HG03520 (cell line): ENCODE measurements at regions not wholly inside any gene's neighbourhood (a gene's known extent, or its start where the extent isn't known, plus 50 kb on each side); places are given as distances from the start of the nearest gene placed in this dataset.
A peak's percentile ranks its signal among the peaks of the same experiment; 100 is the strongest.
"Not testable (repeated sequence)": the region's sequence is repeated elsewhere in the genome, so short reads cannot be mapped to it uniquely, and the experiment has no call there.

Experiments used
- ATAC-seq: cut with Tn5 transposase; IDR thresholded peaks from one replicate; pipeline ENCODE4 v1.9.1; 2021; ENCODE audit warnings: mild to moderate bottlenecking, moderate library complexity; ENCODE audit not compliant: unreplicated experiment

DNA sequence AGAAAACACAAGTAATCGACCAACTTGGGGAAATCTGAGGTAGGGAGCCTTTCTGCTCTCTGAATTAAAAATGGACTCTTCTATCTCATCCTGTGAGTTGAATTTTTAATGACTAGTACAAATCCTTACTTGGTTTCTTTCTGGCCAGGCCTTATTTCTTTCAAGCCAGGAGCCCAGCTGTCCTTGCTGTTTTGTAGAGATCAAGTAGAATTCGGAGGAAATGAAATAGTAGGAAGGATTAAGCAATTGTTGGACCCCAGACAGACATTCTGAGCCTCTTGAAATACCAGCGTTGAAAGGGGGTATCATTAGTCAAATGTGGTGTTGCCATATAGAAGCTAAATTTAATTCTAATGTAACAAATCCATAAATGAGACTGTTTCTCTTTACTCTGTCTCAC, 53.7 kb upstream of the SMIM15 start:
- no peak for ATAC-seq

DNA sequence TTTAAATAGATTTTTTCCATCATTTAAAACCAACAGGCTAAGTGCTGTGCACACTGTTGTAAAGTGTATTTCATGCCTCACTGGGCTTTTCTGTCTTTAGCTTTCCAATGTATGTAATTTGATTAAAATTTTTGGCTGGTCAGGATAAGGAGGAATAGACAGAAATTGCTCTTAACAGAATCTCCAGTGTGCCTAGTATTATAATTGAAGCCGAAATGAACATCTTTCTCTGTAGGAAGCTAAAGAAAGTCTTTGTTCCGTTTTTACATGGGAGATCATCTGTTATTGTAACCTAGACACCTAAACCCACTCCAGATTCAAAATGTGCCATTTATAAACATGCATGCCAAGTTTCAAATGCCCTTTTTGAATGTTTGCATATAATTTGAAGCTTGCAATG, 54.5 kb upstream of the SMIM15 start:
- ATAC-seq, result no peak

DNA sequence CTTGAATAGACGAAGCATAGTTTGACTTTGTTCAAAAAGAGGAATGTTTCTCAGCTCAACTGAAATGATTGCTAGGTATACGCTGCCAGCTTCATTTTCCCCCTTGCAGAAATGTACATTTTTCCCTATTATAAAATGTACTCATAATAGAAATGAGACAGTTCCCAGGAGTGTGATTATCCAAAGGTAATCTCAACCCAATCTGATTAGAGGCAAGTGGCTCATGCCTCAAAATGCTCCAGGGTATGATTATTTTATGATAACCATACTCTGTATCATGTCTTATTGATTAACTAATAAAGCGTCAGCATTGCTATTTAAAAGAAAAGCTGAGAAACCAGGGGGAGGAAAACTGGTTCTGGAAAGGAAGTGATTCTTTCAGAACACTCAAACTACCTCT, 54.9 kb upstream of the SMIM15 start:
- no peak for ATAC-seq

DNA sequence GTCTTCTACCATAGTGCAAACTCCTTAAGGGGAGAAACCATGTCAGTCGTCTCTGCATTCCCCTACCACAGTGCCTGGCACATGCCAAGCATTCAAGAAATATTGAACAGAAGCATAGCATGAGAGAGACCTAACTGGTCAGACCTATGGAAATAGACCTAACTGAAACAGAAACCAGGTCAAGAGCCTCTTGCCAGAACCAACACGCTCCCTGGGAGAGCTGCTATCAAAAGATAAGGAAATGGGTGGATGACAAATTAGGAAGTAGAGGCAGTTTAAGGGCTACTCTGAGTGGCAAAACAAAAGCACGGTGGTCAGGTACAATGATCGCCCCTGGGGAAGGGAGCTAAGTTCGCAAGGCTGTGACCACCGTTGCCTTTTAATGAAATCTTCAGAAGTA, 66.0 kb upstream of the SMIM15 start:
- no peak for ATAC-seq

DNA sequence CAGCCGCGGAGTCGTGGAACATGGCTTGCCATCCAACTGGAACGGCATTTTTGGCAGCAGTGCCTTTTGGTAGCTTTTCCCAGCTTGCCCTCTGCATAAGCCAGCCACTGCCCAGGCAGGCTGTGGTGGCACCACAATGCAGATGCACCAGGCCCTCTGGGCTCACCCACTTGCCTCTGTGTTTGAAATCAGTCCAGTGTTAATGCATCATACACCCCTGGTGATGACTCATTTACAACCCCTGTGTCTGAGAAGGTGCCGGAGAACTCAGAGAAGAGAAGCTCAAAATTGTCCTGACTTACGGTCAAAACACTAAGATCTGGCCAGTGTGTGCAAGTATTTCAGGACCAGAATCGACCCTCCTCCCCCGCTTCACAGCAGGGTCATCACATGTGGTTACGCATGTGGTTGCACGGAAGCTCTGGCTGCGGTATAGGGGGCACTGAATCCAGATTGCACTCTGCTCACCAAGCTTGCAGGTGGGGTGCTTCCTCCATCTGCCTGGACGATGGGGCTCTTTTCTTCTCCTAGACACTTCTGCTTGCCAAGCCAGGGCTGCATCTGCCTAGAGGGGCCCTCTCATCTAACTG, 66.5 kb upstream of the SMIM15 start:
- ATAC-seq, result peak; percentile 72

DNA sequence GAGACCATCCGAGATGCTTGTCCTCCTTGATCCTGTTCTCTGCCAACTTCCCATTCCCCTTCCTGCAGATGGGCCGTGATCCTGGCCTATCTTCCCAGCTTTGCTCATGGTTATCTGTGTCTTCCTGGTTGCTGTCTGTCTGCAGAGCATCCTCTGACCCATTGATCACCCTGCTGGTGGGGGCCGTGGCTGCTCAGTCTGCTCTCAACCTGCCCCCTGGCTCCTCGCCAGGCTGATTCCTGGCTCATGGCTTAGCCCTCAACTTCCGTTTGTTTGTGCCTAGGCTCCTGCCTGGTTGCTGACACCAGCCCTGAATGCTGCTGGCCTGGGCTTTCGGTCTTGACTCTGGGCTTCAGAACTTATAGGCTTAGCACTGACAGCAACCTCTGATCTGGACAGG, 67.1 kb upstream of the SMIM15 start:
- ATAC-seq, result no peak

DNA sequence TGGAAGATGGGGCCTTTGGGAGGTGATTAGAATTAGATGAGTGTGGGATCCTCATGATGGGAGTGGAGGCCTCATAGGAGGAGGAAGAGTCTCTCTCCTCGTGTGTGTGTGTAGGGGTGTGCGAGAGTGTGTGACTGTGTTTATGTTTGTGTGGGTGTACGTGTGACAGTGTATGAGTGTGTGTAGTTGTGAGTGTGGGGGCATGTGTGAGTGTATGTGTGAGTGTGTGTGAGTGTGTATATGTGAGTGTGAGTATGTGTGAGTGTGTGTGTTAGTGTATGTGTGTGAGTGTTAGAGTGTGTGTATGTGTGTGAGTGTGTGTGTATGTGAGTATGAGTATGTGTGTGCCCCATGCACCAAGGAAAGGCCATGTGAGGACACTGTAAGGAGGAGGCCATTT, 68.2 kb upstream of the SMIM15 start:
- ATAC-seq, result no peak

DNA sequence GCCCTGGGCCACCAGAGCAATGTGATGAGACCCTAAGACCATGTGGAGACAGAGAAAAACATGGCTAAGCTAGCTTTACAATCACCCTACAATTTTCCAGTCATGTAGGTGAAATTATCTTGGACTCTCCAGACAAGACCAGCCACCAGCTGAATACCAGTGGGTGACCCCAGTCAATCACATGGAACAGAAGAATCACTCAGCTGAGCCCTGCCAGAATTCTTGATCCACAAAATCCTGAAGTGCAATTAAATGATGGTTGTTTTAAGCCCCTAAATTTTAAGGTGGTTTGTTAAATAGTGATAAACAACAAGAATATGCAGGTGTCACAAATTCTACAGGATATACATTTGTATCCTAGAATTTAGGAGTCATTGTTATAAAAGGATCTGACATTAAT, 69.5 kb upstream of the SMIM15 start:
- ATAC-seq, result no peak

DNA sequence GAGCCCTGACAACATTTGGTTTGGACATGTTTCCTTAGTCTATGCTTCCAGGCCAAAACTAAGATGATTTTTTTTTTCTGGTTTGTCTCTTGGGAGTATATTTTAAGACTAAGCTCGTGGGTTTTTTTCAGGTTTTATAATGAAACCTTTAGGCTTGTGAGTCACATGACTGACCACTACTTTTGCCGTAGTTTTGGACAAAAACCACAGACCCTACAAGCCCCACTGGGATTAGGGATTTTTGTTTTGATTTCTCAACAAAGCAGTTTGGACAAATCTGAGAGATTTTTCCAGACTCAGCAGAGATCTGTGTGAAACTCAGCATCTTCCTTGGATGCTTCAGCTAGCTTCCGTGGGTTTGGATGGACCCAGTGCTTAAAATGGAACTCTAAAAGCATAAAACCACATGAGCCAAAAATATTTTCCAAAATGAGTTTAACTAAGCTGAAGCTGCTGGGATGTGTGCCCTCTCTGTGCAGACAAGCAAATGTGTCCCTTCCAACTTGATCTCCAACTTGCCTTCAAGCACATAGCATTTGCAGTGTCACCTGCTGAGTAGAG, 70.3 kb upstream of the SMIM15 start:
- no peak for ATAC-seq

DNA sequence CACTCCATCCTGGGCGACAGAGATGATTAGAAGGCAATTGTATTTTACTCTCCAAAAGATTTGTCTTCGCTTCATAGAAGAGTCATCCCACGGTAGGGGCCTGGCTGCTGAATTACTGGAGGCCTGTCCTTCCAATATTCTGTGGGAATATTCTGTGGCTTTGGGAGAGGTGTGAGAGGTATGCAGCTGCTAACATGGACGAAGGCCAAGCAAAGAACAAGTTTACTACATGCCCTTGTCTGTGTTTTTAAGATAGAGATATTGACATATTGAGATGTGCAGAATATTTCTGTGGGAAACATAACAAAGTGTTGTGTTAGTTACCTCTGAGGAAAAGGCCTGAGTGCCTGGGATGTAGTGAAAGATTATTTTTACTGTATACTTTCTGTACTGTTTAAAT, 71.8 kb upstream of the SMIM15 start:
- ATAC-seq, result no peak

DNA sequence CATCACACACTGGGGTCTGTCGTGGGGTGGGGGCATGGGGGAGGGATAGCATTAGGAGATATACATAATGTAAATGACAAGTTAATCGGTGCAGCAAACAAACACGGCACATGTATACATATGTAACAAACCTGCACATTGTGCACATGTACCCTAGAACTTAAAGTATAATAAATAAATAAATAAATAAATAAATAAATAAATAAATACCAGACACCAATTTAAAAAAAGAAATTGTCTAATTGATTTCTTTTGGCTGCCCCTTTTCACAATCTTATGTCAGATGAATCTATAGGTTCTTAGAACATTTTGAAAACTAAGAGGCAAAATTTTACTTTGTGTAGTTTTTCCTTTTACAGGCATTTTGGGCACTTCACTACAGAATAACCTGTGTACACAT, 74.4 kb upstream of the SMIM15 start:
- ATAC-seq, result not testable (repeated sequence)

DNA sequence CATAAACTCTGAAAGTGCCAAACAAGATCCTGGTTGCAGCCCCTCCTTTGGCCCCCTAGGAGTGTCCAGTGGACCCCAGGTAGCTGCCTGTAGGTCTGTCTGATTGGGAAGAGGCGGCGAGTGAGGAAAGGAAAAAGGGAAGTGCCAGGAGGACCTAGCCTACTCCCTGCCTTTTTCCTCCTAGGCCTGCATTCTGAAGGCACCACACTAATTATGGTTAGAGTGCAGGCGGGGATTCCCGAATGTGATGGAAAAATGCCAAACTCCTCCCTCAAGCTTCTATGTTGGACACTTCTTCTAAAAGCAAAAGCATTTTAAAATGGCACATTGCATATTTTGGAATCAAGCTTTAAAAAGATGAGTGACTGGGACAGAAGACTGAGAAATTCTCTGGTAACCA, 83.2 kb upstream of the SMIM15 start:
- no peak for ATAC-seq

DNA sequence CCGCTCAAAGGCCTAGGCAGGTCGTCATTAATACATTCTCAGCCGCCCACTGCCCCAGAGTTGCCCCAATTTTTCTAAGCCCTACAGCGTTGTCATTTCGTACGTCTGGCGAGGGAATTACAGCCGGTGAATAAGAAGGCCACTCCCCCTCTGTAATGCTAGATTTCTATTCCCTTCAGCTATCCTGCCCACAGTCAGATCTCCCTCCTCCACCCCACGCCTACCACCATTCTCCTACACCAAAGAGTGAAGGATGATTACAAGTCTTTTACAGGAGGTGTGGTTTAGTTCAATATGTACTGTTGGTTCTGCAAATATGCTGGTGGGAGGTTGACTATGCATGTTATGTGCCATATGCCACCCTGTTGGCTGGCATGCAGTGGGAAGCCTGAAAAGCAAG, 83.7 kb upstream of the SMIM15 start:
- ATAC-seq, result no peak

DNA sequence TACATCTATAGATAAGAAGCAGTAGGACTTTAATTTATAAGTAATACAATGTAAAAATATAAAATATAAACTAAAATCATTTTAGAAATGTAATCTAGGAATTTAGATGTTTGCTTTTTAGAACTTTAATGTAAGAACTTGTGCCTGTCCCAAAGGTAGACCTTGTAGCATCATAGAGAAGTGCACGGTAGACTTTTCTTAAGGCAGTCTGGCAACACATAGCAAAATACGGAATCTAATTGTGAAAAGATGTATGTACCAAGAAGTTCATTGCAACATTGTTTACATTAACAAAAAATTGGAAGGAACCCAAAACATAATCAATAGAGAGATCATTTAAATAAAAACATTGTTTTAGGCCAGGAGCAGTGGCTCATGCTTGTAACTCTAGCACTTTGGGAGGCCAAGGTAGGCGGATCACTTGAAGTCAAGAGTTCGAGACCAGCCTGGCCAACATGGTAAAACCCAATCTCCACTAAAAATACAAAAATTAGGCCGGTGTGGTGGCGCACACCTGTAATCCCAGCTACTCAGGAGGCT, 84.6 kb upstream of the SMIM15 start:
- ATAC-seq, result no peak

DNA sequence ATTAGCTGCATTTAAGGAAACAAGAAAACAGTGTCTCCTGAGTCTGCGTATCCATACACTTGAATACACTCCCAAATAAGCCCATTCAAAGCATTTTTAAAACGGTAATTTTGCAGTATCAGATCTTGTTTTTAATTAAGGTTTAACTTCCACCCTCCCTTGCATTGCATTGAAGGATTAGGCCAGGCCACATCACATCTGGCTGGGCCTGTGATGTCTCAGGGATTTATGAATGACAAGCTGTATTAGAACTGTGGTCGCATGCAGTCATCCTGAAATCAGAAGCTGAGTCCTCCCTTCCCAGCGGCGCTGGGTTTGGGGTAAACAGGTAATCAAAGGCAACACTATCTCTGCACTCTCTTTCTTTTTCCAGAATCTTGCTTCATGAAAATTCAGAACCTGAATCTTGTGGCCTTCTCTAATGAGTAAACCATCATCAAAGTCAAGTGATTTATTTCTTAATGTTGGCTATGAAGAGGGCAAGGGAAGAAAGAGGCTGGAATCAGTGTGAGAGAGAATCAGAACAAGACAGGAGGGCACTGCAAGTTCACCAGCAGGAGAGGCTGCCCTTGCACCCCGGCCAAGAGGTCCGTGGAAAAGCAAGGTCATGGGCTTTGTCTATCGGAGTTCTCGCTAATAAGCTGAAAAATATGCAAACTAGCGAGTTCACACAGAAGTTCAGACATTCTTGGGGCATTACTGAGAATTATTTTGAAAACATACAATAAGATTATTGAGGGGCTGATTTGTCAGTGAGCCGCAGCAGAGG, 80.0 kb upstream of the ZSWIM6 start:
- no peak for ATAC-seq

DNA sequence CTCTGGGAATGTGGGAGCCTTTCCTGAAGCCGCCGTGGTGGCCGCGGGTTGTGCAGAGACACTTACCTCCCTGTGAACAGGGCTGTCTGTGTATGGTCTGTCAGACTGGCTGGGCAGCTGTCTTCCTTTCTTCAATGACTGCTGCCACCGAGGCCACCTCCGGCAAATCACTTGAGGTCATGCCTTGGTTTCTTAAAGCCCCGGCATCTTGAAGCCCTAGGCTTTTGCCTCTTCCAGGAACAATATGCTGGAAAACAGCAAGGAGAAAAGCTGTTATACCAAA, 79.5 kb upstream of the ZSWIM6 start:
- ATAC-seq, result no peak

DNA sequence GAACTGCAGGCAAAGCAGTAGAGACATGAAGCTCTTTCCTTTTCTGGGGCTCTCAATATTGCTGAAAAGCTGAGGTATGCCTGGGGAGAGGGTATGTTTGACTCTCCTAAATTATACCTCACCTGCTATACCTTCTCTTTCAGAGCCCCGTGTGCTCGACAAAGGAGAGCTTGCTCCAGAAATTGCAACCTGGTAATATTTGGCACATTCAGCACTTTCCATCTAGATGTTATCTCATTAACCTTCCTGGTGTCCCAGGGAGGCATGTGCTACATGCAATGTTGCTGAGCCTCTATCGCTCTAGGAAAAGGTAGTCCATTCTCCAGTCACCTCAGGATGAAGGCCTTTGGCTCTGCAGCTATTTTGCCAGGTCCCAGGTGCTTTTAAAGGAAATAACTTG, 78.5 kb upstream of the ZSWIM6 start:
- ATAC-seq, result no peak

DNA sequence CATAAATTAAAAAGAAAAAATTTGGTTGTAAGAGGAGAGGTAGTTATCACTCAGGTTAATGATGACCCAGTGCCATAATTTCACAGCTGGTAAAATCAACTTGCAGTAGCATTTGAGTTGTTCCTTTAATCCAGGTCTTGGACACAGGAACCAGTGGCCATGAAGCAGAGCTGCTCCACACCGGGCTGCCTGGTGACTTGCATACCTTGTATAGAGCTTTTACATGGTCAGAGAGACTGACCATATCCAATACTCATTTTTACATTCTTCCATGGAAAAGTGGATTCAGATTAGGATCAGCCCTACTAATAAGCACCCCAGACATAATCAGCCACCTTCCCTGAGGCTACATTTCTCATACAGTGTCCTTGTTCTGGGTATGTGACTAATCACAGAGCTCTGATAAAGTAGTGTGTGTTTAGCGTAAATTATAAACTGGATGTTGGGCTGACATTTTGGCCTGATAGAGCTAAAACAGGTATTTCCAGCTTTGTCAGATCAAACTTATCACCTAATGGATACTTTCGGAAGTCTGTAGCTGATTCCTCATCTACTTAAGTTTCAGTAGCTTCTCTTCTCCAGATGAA, 77.0 kb upstream of the ZSWIM6 start:
- ATAC-seq, result no peak

DNA sequence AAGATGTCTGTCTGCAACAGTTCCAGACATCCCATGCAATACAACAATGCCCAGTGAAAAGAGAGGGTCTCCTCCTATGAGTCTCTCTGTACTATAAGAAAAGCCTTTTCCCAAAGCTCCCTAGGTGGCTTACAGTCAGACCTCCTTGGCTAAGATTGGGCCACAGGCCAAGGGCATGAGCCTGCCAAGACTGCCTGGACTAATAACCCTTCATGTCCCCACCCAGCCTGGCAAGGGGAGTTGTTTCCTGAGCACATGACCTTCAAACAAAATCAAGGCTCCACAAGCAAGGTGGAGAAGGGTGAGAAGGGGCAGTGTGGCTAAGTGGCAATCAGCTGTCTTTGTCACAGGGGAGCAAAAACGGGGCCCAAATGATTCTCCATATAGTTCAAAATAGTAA, 75.6 kb upstream of the ZSWIM6 start:
- ATAC-seq, result no peak

DNA sequence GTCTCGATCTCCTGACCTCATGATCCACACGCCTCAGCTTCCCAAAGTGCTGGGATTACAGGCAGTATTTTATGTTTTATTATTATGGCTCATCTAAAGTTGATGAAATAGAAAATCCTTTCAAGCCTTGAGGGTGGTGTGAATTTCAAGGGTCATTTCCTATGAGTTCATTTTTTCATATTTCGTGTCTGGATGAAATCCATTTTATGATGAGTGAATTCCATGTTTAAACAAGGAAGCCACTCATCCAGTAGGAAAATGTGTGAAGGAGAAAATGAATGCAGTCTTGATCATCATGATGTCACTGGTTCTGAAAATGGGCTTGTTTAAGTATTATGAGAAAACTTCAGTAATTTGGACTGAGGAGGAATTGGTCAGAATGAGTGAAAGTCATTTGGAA, 74.6 kb upstream of the ZSWIM6 start:
- no peak for ATAC-seq

DNA sequence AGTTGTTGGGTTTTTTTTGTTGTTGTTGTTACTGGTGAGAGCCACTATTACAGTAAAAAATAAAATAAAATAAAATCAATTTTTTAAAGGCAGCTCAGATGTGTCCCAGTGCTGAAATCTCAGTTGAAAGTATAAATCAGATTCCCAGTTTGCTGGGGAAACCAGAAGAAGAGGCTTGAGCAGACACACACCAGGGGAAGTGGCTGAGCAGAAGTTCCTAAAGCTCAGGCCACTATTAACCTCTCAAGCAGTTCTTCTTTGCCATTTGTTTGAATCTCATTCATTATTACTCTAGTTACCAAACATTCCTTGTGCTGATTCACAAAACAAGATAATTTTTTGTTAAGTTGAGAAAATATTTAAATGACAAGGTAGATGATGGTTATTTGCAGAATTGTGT, 70.9 kb upstream of the ZSWIM6 start:
- no peak for ATAC-seq

DNA sequence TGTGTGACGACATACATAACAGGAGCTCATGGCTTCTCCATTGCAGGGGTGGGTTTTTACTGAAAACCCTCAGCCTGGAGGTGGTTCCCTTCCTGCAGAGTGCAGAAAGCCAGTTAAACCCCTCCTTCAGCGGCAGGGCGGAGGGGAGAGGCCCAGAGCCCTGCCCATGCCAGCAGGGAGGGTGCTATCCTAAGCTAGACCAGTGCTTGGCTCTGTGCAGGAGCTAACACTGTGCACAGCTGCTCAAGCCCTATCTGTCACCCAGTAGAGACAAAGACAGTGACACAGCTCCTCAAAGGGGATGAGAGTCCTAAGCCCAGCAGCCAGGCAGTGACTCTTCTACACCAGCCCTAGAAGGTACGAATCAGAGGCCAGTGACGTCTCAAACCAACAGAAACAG, 70.0 kb upstream of the ZSWIM6 start:
- no peak for ATAC-seq
